Activated naive CD4-positive, alpha-beta T cell (primary cell): ENCODE measurements at regions not wholly inside any gene's neighbourhood (a gene's known extent, or its start where the extent isn't known, plus 50 kb on each side); places are given as distances from the start of the nearest gene placed in this dataset.

Source experiments
- DNase-seq, 4 experiments: peaks; one replicate each; lab custom pipeline; 2025; lab: John Stamatoyannopoulos, UW

- no peak for DNase-seq
Observed at GRCh38 chr9:109912726-109913460, 132.9 kb downstream of the PALM2AKAP2 start.

GRCh38 chr9:109913461-109913810, 133.4 kb downstream of the PALM2AKAP2 start:
- DNase-seq, result no peak

DNA sequence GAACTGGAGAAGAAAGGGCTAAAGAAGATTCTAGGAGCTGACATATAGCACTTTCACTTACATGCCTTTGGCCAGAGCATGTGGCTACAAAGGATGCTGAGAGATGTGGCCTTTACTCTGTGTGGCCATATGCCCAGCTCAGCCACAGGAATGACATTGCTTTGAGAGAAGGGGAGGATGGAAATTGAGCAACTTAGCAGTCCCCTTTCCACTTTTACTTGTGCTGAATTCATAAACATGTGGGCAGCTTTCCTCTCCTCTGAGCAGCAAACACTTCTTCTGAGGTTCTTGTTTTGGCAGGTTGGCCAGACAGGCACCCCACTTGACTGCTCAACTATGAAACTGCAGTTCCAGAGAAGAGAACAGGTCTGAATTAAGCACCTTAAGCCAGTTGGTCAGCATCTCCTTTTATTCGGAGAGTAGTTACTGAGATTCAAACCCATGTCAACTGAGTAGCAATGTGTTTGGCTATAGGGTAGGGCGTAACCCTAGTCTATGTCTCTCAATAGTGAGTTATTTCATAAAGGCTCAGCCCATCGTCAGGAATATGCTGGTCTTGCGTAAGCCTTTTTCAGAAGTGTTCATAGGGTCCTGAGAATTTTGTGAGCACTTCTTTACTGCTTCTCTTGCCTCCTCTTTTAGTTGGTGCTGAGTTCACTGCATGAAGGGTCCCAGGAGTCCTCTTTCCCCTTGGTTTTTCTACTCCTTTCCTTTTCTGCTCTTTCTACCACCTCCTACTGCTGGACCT, 134.5 kb downstream of the PALM2AKAP2 start:
- DNase-seq, result no peak

DNA sequence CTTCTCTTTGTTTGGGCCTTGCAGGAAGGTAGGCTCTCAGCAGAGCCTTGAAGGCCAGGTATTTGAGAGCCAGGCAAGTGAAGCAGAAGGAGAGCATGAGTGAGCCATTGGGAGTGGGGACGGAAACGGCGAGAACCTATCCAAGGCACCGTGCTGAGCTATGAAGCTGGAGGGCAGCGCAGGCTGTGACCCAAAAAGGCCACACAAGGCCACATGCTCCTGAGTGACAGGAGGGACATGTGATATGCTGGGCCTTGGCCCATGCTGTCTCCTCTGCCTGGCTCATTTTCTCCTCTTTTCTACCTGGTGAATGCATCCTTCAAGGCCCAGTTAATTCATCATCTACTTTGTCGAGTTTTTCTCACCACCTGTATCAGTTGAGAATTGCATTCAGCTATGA, 136.3 kb downstream of the PALM2AKAP2 start:
- no peak for DNase-seq

- DNase-seq, result no peak
Observed at GRCh38 chr9:109918339-109919163, 138.6 kb downstream of the PALM2AKAP2 start.

DNA sequence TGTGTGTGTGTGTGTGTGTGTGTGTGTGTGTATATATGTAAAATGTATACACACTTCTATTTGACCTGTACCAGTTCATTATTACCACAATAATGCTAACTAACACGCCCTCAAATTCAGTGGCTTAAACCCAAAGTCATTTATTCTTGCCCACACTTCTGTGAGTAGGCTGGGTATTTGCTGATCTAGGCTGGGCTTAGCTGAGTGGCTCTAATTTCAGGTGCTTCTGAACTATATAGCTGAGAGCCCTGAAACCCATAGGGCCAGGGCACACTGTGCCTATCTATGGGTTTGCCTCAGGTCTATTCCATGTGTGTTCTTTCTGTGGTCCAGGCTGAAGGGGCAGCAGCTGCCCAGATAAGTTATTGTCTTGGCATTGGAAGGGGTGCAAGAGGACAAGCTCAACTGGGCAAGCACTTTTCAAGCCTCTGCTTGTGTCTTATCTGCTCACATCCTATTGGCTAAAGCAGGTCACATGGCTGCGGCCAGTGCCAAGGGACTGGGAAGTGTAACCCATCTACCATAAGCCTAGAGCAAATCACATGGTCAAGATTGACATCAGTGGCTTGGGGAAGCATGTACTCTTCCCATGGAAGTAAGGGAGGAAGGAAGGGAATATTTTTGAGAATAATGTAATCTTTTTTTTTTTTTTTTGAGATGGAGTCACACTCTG, 139.9 kb downstream of the PALM2AKAP2 start:
- no peak for DNase-seq

GRCh38 chr9:109922617-109923470, 142.8 kb downstream of the PALM2AKAP2 start:
- DNase-seq, result no peak

GRCh38 chr9:109923471-109923760, 143.4 kb downstream of the PALM2AKAP2 start:
- DNase-seq, result no peak

DNA sequence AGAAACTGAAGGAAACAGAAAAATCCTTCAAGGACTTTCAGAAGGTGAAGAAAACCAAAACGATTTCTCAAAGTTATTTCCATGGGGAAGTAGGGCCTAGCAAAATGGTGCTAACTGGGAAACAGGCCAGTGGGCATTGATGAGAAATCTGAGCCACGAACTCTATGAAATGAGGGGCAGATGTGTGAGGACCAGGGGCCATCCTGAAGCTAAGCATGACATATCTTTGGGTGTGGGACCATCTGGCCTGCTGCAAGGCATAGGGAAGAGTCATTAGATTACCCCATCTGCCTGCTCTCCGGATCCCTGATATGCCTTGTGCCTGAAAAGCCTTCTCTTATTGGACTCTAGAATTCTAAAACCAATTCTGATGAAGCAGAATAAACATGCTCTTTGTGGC, 143.8 kb downstream of the PALM2AKAP2 start:
- no peak for DNase-seq

DNA sequence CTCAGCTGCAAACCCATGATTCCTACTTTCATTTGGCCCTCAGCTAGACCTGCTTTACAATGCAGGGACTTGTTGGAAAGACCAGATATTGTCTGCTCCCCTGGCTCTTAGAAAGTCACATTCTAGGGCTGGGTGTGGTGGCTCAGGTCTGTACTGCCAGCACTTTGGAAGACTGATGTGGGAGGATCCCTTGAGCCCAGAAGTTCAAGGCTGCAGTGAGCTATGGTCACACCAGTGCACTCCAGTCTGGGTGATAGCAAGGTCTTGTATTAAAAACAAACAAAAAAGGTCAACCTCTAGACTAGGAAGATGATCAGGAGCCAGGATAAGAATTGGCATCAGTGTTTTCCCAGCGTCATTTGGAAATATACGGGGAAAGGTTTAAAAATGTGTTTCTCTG, 145.8 kb downstream of the PALM2AKAP2 start:
- DNase-seq, result no peak

GRCh38 chr9:109926421-109926869, 146.4 kb downstream of the PALM2AKAP2 start:
- DNase-seq, result no peak

DNA sequence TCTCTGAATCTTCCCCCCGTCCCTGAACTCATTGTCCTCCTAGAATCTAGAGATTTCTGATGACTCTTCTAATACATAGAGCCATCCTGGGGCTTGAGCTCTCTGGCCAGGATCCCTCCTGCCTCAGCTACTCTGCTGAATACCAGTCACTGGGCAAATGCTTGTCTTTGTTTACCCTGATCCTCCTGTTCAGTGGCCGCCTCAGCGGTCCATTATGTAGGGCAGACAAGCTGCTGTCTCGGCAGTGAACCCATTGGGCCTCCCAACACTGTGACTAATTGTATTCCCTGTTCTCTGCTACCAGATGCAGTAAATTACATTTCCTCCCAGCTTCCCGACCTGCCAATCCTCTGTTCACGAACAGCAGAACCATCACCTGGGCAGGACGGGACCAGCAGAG, 151.6 kb downstream of the PALM2AKAP2 start:
- DNase-seq, result no peak

DNA sequence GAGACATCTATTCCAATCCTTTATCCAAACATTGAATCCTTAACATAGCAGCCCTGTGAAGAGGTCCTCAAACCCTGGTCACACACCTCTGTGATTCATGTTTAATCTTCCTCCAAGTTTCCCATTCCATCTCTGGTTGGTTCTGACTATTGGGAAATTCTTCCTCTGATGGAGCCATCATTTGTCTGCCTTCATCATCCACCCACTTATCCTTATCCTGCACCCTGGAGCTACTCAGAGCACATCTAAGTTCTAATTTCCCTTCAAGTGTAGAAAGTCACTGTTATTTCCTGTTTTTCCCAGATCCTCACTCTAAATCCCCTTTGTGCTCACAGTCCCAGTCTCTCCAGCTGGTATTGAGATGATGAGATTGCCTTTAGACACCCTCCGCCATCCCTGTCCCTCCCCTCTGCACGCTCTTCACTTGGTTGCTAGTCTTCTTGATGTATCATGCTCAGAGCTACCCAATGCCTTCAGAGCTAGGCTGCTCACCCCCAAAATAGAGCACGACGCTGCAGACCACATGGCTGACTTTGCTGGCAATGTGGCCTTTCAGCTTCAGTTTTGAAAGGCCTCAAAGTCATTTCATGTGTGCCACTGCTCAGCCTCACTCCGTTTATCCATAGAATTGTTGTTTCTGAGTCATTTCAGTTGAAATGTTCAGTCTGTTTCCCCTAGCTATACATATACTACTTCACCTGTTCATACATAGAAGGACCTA, 154.3 kb downstream of the PALM2AKAP2 start:
- no peak for DNase-seq

DNA sequence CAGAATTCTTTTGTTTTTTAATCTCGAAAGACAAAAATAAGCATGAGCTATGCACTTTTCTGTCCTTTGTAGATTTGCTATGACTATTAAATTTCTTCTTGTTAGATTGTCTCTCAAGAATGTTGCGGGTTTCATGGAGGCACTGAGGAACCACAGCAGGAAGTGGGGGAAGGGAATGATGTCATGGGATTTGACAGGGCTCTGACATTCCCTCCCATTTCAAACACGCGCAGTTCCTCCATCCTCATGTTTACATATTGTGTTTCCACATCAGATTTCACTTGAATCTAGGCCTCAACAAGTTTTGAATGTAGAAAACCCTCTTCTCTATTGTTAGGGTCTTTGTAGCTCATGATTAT, 154.8 kb downstream of the PALM2AKAP2 start:
- no peak for DNase-seq

GRCh38 chr9:109935406-109936087, 155.5 kb downstream of the PALM2AKAP2 start:
- DNase-seq, result no peak

GRCh38 chr9:109937861-109938453, 158.0 kb downstream of the PALM2AKAP2 start:
- no peak for DNase-seq

GRCh38 chr9:109939698-109940342, 159.8 kb downstream of the PALM2AKAP2 start:
- DNase-seq, result no peak

DNA sequence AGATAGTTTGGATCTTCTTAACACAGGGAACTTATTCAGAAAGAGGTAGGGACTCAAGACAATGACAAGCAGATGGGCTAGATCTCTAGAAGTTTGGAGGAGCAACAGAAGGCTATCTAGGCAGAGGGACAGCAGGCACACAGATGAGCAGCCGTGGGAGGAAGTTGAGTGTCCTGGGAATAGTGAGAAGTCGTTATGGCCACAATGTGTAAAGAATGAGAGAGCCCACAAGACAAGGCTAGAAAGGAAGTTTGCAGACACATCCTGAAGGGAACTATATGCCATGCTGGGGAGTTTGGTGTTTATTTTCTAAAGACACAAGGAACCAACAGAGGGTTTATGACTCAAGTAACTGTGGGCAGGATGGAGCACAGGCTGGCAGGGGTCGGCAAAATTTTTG, 160.6 kb downstream of the PALM2AKAP2 start:
- DNase-seq, result no peak

- DNase-seq, result no peak
Observed at GRCh38 chr9:109941771-109942170, 161.8 kb downstream of the PALM2AKAP2 start.
